Transverse colon (tissue), 4 donors: ENCODE measurements at regions not wholly inside any gene's neighbourhood (a gene's known extent, or its start where the extent isn't known, plus 50 kb on each side); places are given as distances from the start of the nearest gene placed in this dataset.

Experiments used
- DNase-seq: peaks from one replicate; pipeline ENCODE4 v3.0.0-alpha.2; 2019
- H3K27ac ChIP-seq, 4 donors: fragments of 200-600 bp; sonication (generic); 2 replicates each; pipeline ENCODE4 v1.5.1; 2016 to 2018; ENCODE audit warnings: inconsistent platforms in 4 of 4
- H3K27me3 ChIP-seq: fragments of 200-600 bp; sonication (generic); 2 replicates; pipeline ENCODE4 v1.5.1; 2017; ENCODE audit warnings: inconsistent platforms
- H3K36me3 ChIP-seq, 4 donors: fragments of 200-600 bp; sonication (generic); 2 replicates each; pipeline ENCODE4 v1.5.1; 2017 to 2019; ENCODE audit warnings: inconsistent platforms in 4 of 4
- H3K4me1 ChIP-seq, 4 donors: fragments of 200-600 bp; sonication (generic); 2 replicates each; pipeline ENCODE4 v1.5.1; 2017 to 2020; ENCODE audit warnings: inconsistent platforms in 4 of 4
- H3K4me3 ChIP-seq, 4 donors: fragments of 200-600 bp; sonication (generic); 1 replicate in 1 of 4; 2 replicates in 3 of 4; pipeline versions ENCODE4 v1.5.1 to v1.6.1; 2017 to 2019; ENCODE audit warnings: inconsistent platforms in 4 of 4
- H3K9me3 ChIP-seq, 2 donors: fragments of 200-600 bp; sonication (generic); 2 replicates each; pipeline ENCODE4 v1.5.1; 2017 to 2019; ENCODE audit warnings: inconsistent platforms in 2 of 2
- EP300 ChIP-seq: sonication (generic); formaldehyde crosslinking; IDR thresholded peaks from one replicate; pipeline ENCODE4 v1.6.1; 2017; ENCODE audit warnings: antibody characterized with exemption, low read depth
- POLR2A ChIP-seq: fragments of 450-650 bp; IDR thresholded peaks from one replicate; pipeline ENCODE4 v1.6.1; 2016; ENCODE audit warnings: antibody characterized with exemption, mild to moderate bottlenecking, moderate library complexity
- POLR2AphosphoS5 ChIP-seq, 3 donors: sonication (generic); formaldehyde crosslinking; IDR thresholded peaks; one replicate each; pipeline ENCODE4 v1.6.1; 2016; ENCODE audit warnings: antibody characterized with exemption in 3 of 3
- WGBS, 2 donors: methylation state at CpG; one replicate each; pipeline ENCODE4 v1.1.5; 2018; ENCODE audit warnings: low coverage in 1 of 2; 5-methylcytosine and 5-hydroxymethylcytosine counted together
- in situ Hi-C, 4 donors: fragments of 200-750 bp; cut with MboI; loops; one replicate each; pipeline versions ENCODE4 v1.15.0 to v1.15.1; 2017; ENCODE audit warnings: low sequenced_read_pairs in 3 of 4, low pct_ligation_motif_present in 1 of 4, low pct_unique_long_range_greater_than_20kb in 1 of 4
- intact Hi-C: fragments of 100-400 bp; cut with DNase I; formaldehyde crosslinking; loops from one replicate; pipeline ENCODE4 v1.15.1; 2023; ENCODE audit warnings: low total_unique reads
- TF ChIP-seq, protein P1 (sequence below), 5 experiments: fragments of 200-600 bp in 3 of 5; fragments of 450-650 bp in 2 of 5; sonication (generic) in 3 of 5; IDR thresholded peaks; 1 replicate in 2 of 5; 2 replicates in 3 of 5; pipeline ENCODE4 v1.5.1; 2016 to 2017; ENCODE audit warnings: antibody characterized with exemption in 5 of 5, inconsistent platforms in 3 of 5, mild to moderate bottlenecking in 2 of 5, moderate library complexity in 1 of 5

DNA sequence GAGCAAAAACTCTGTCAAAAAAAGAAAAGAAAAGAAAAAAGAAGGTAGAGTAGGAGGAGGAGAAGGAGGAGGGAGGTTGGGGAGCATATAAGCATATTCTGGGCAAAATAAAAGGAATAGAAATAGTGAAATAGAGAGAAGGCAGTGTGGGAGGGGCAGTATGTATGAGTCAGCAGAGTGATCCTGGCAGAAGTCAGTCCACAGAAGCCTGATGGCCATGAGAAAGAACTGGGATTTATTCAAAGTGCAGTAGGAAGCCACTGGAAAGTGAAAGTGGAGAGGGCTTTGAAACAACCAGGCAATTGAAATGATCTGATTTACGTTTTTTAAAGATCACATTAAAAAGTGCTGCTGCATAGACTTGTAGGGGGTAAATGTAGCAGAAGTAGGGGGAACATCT is 368.6 kb upstream of the USP15 start:
- Histone ChIP-seq H3K4me1 (no peaks in the 10 kb centered on the region), H3K36me3 (no peaks in the 10 kb centered on the region), H3K27ac (no peak overlapping the region), H3K4me3 (no peak overlapping the region), H3K9me3 (no peaks in the 10 kb centered on the region), H3K27me3 (no peaks in the 10 kb centered on the region)
- no peak for TF ChIP-seq POLR2AphosphoS5 (IDR thresholded peaks at IDR 0.05)
- TF ChIP-seq POLR2A, result no peak
- TF ChIP-seq, protein P1, sequence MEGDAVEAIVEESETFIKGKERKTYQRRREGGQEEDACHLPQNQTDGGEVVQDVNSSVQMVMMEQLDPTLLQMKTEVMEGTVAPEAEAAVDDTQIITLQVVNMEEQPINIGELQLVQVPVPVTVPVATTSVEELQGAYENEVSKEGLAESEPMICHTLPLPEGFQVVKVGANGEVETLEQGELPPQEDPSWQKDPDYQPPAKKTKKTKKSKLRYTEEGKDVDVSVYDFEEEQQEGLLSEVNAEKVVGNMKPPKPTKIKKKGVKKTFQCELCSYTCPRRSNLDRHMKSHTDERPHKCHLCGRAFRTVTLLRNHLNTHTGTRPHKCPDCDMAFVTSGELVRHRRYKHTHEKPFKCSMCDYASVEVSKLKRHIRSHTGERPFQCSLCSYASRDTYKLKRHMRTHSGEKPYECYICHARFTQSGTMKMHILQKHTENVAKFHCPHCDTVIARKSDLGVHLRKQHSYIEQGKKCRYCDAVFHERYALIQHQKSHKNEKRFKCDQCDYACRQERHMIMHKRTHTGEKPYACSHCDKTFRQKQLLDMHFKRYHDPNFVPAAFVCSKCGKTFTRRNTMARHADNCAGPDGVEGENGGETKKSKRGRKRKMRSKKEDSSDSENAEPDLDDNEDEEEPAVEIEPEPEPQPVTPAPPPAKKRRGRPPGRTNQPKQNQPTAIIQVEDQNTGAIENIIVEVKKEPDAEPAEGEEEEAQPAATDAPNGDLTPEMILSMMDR (IDR thresholded peaks at IDR 0.05), result no peak
- no peak for TF ChIP-seq EP300
- 42% methylated on average over 1 of the region's 1 CpG; no CpG with 5 or more reads in 1 of the 2 donors for WGBS, 2 donors
- DNase-seq, result no peak
- in situ Hi-C loops (no loop called here), intact Hi-C loops (no loop called here)

DNA sequence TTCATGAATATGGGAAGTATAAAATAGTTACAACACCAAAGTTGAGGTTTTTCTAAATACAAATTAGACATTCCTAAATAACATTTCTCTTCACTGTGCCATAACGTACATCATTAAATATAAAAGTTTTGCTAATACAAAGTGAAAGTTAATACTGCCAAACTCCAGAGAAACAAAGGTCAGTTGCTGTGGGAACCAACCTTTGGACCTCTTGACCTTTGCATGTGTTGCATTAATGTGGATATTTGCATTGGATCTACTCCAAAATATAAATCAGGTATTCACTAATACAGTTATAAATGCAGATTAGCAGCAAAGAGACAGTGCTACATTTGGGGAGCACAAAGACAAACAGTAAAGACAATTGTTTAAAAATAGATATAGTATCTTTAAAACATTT is 366.0 kb upstream of the USP15 start:
- 67 to 74% methylated on average over 1 of the region's 1 CpG for WGBS, 2 donors
- no peak for TF ChIP-seq POLR2AphosphoS5 (IDR thresholded peaks at IDR 0.05)
- TF ChIP-seq POLR2A, result no peak
- TF ChIP-seq EP300, result no peak
- TF ChIP-seq, protein P1 (IDR thresholded peaks at IDR 0.05), result no peak
- intact Hi-C loops, result no loop called here
- H3K9me3 ChIP-seq, result no peaks in the 10 kb centered on the region
- no peaks in the 10 kb centered on the region for H3K36me3 ChIP-seq
- H3K27ac ChIP-seq, result no peak overlapping the region
- H3K4me1 ChIP-seq, result no peaks in the 10 kb centered on the region
- no peak for DNase-seq
- no peak overlapping the region for H3K4me3 ChIP-seq
- no peaks in the 10 kb centered on the region for H3K27me3 ChIP-seq
- in situ Hi-C loops, result no loop called here

DNA sequence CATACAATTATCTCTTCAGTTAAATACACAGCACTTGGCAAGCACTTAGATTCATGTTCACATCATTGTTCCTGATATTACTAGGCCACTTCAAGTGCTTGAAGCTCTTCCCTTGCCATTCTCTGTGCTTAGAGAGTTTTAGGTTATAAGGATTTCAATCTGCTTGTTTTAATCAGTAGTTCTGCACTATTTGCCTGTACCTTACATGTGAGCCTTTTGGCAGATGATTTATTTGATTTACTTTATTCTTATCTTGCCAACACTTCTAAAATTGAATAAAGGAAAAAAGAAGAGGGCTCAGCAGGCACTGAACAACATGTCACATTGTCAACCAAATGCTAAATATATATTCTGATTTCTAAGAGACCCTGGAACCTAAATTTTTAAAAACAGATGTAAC is 363.8 kb upstream of the USP15 start:
- Histone ChIP-seq H3K36me3 (no peaks in the 10 kb centered on the region), H3K27ac (no peak overlapping the region), H3K4me3 (no peak overlapping the region), H3K27me3 (no peaks in the 10 kb centered on the region), H3K9me3 (no peaks in the 10 kb centered on the region), H3K4me1 (no peaks in the 10 kb centered on the region)
- TF ChIP-seq POLR2AphosphoS5 (IDR thresholded peaks at IDR 0.05) (no peak), POLR2A (no peak), EP300 (no peak)
- TF ChIP-seq, protein P1 (IDR thresholded peaks at IDR 0.05), result no peak
- no peak for DNase-seq
- in situ Hi-C loops, result no loop called here
- intact Hi-C loops, result no loop called here

DNA sequence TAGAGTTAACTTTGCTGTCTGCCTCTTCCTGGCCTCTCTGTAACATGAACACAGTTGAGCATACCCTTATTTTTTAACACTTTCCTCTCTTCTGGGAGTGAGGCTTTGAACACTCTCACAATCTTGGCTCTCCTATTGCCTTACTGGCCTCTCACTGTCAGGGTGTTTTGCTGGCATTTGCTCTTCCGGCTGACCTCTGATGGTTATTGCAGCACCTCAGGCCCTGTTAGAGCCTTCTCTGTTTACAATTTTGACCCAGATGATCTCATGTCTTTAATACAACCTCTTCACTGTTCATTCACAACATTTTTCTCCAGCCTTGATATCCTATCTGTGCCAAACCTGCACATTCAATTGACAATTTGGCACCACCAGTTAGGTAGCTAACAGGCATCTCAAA is 357.8 kb upstream of the USP15 start:
- 67% methylated on average over 1 of the region's 1 CpG for WGBS, 2 donors
- Histone ChIP-seq H3K27ac (no peak overlapping the region), H3K4me1 (no peaks in the 10 kb centered on the region), H3K9me3 (no peaks in the 10 kb centered on the region), H3K36me3 (no peaks in the 10 kb centered on the region), H3K27me3 (no peaks in the 10 kb centered on the region), H3K4me3 (no peak overlapping the region)
- TF ChIP-seq POLR2AphosphoS5 (IDR thresholded peaks at IDR 0.05) (no peak), EP300 (no peak), POLR2A (no peak)
- TF ChIP-seq, protein P1 (IDR thresholded peaks at IDR 0.05), result no peak
- in situ Hi-C loops, result no loop called here
- intact Hi-C loops, result no loop called here
- DNase-seq, result no peak
